GM12878 (cell line): ENCODE measurements at regions not wholly inside any gene's neighbourhood (a gene's known extent, or its start where the extent isn't known, plus 50 kb on each side); places are given as distances from the start of the nearest gene placed in this dataset.

ENCODE experiments used
- ATAC-seq: fragments of 200-7000 bp; cut with Tn5 transposase; 3 replicates; pipeline ENCODE4 v1.9.1; 2020; ENCODE audit warnings: mild to moderate bottlenecking, moderate library complexity
- BruUV-seq: library from RNA; stranded (reverse); fragments of 400-500 nt; replicated peaks from 2 replicates; lab custom pipeline; 2021; lab: Mats Ljungman, UMichigan
- CTCF ChIA-PET: fragments of 300-600 bp; sonication (Branson Sonifier 250); formaldehyde crosslinking; extraction: SDS; loops from one replicate; lab custom pipeline; 2021; ENCODE audit warnings: inconsistent platforms; lab: Yijun Ruan, JAX
- POLR2A ChIA-PET: fragments of 350-600 bp; formaldehyde crosslinking; extraction: SDS; loops from one replicate; lab custom pipeline; 2021; ENCODE audit warnings: inconsistent platforms; lab: Charles Lee
- RAD21 ChIA-PET: fragments of 300-600 bp; sonication (Branson Sonifier 250); formaldehyde crosslinking; loops from one replicate; lab custom pipeline; 2023; ENCODE audit warnings: antibody characterized with exemption; ENCODE audit not compliant: unreplicated experiment; lab: Charles Lee
- SMC1A ChIA-PET: fragments of 300-600 bp; sonication (Branson Sonifier 250); formaldehyde crosslinking; loops from one replicate; lab custom pipeline; 2023; ENCODE audit not compliant: unreplicated experiment, uncharacterized antibody; lab: Charles Lee
- DNase-seq: peaks from one replicate; pipeline ENCODE4 v3.0.0-alpha.2; 2011; ENCODE audit warnings: low read depth, low spot score
- FAIRE-seq: peaks from 3 replicates; lab custom pipeline; 2011; peaks lifted over from hg19 to GRCh38; lab: Jason Lieb, UNC
- H2AFZ ChIP-seq: 2 replicates; pipeline ENCODE4 v1.6.0; 2011; ENCODE audit warnings: low read depth, low read length, control low read depth; ENCODE audit not compliant: control insufficient read depth
- H3K27ac ChIP-seq: 2 replicates; pipeline ENCODE4 v1.5.1; 2011; ENCODE audit warnings: control low read depth; ENCODE audit not compliant: control insufficient read depth, insufficient read depth
- H3K27me3 ChIP-seq, 2 experiments: replicated peaks in 1 of 2; 2 replicates each; pipeline versions ENCODE4 v1.6.0 to v1.6.1; 2011; ENCODE audit warnings: low read length in 1 of 2; ENCODE audit not compliant: control insufficient read depth in 2 of 2, insufficient read depth in 2 of 2
- H3K36me3 ChIP-seq, 2 experiments: 2 replicates each; pipeline ENCODE4 v1.5.1; 2011; ENCODE audit warnings: low read length in 1 of 2; ENCODE audit not compliant: control insufficient read depth in 2 of 2, insufficient read depth in 2 of 2
- H3K4me1 ChIP-seq: 2 replicates; pipeline ENCODE4 v1.6.1; 2011; ENCODE audit warnings: mild to moderate bottlenecking, low read length, moderate library complexity, mixed read lengths; ENCODE audit not compliant: control insufficient read depth, insufficient read depth
- H3K4me2 ChIP-seq: 2 replicates; pipeline ENCODE4 v1.6.0; 2011; ENCODE audit warnings: control low read depth; ENCODE audit not compliant: control insufficient read depth, insufficient read depth
- H3K4me3 ChIP-seq: fragments of 200-600 bp; sonication (generic); 2 replicates; pipeline ENCODE4 v1.5.1; 2016
- H3K79me2 ChIP-seq: 2 replicates; pipeline ENCODE4 v1.6.0; 2011; ENCODE audit warnings: low read length; ENCODE audit not compliant: control insufficient read depth, insufficient read depth
- H3K9ac ChIP-seq: 2 replicates; pipeline ENCODE4 v1.8.0; 2011; ENCODE audit warnings: low read length, control low read depth, mixed read lengths; ENCODE audit not compliant: control insufficient read depth, insufficient read depth
- H3K9me3 ChIP-seq: replicated peaks from 3 replicates; pipeline ENCODE4 v1.5.1; 2011; ENCODE audit warnings: mild to moderate bottlenecking, low read length; ENCODE audit not compliant: control insufficient read depth, insufficient read depth
- H4K20me1 ChIP-seq: 2 replicates; pipeline ENCODE4 v1.6.0; 2011; ENCODE audit not compliant: control insufficient read depth, insufficient read depth
- ATF2 ChIP-seq: IDR thresholded peaks from 2 replicates; pipeline ENCODE4 v1.6.1; 2012; ENCODE audit warnings: low read length, inconsistent platforms
- E2F4 ChIP-seq: IDR thresholded peaks from 2 replicates; pipeline ENCODE4 v1.6.1; 2012; ENCODE audit warnings: low read depth, low read length, improper control_type of control experiment
- GABPA ChIP-seq: IDR thresholded peaks from 2 replicates; pipeline ENCODE4 v1.6.1; 2014; ENCODE audit warnings: antibody characterized with exemption, low read depth, mild to moderate bottlenecking, inconsistent platforms
- NKRF ChIP-seq: fragments of 450-650 bp; conservative IDR thresholded peaks from 2 replicates; pipeline ENCODE4 v1.6.1; 2017; ENCODE audit warnings: mild to moderate bottlenecking, moderate library complexity
- YBX1 ChIP-seq: fragments of 450-650 bp; IDR thresholded peaks from 2 replicates; pipeline ENCODE4 v1.6.1; 2016; ENCODE audit warnings: antibody characterized with exemption
- ZBTB33 ChIP-seq: fragments of 450-650 bp; IDR thresholded peaks from 2 replicates; pipeline ENCODE4 v1.6.1; 2017; ENCODE audit warnings: mild to moderate bottlenecking
- ZNF384 ChIP-seq: IDR thresholded peaks from 2 replicates; pipeline ENCODE4 v1.6.1; 2012; ENCODE audit warnings: low read depth, mild to moderate bottlenecking, low read length, improper control_type of control experiment, borderline replicate concordance
- WGBS: methylation state at CpG from one replicate; pipeline ENCODE4 v1.1.6; 2016; ENCODE audit warnings: low lambda C conversion rate; ENCODE audit not compliant: insufficient replicate concordance, insufficient coverage; ENCODE audit errors: missing lambda C conversion rate; 5-methylcytosine and 5-hydroxymethylcytosine counted together
- in situ Hi-C: fragments of 300-500 bp; cut with MboI; formaldehyde crosslinking; loops from 9 replicates; pipeline ENCODE4 v1.14.3; 2018; ENCODE audit warnings: mixed read lengths
- intact Hi-C: fragments of 100-400 bp; cut with micrococcal nuclease; formaldehyde crosslinking; loops from one replicate; pipeline ENCODE4 v1.14.2; 2022; ENCODE audit not compliant: unreplicated experiment

- no peak for TF ChIP-seq E2F4
Observed at GRCh38 chr13:106049171-106049570, 486.3 kb downstream of the EFNB2 start (continued).

- no peaks in the 10 kb centered on the region for H4K20me1 ChIP-seq
- no peak for ATAC-seq
- no peak overlapping the region for H3K4me2 ChIP-seq
- intact Hi-C loops (no loop called here), in situ Hi-C loops (no loop called here)
- no peak for DNase-seq
- no peak overlapping the region for H3K9ac ChIP-seq
- H3K36me3 ChIP-seq, result no peaks in the 10 kb centered on the region
- H3K9me3 ChIP-seq, result no peaks in the 10 kb centered on the region
- no peaks in the 10 kb centered on the region for H3K4me1 ChIP-seq
- no TSS peak for BruUV-seq
- no peak overlapping the region for H3K27ac ChIP-seq
- H3K4me3 ChIP-seq, result no peak overlapping the region
- TF ChIP-seq YBX1 (no peak), NKRF (no peak), ZNF384 (no peak), GABPA (no peak), ATF2 (no peak), ZBTB33 (no peak)
- 15% methylated on average over 4 of the region's 4 CpGs for WGBS
- H2AFZ ChIP-seq, result no peak overlapping the region
- no peaks in the 10 kb centered on the region for H3K27me3 ChIP-seq
- SMC1A ChIA-PET, result interaction anchor here (0.6 to 1.5 kb wide), 4 partner anchors 10 to 148 kb away, joined by 3 to 4 read pairs (median 3); no protein-coding TSS in a partner anchor
- CTCF ChIA-PET, result no interaction called here
- POLR2A ChIA-PET, result no interaction called here
- RAD21 ChIA-PET, result no interaction called here
- no peak for FAIRE-seq
- H3K79me2 ChIP-seq, result no peaks in the 10 kb centered on the region
Observed at GRCh38 chr13:106048386-106048785, 487.1 kb downstream of the EFNB2 start.
